H1 (cell line): ENCODE measurements at regions not wholly inside any gene's neighbourhood (a gene's known extent, or its start where the extent isn't known, plus 50 kb on each side); places are given as distances from the start of the nearest gene placed in this dataset.

Source experiments
- CTCF ChIA-PET: fragments of 300-600 bp; sonication (Branson Sonifier 250); formaldehyde crosslinking; loops from one replicate; lab custom pipeline; 2021; ENCODE audit not compliant: partially characterized antibody; lab: Charles Lee
- POLR2A ChIA-PET: fragments of 300-600 bp; sonication (Branson Sonifier 250); formaldehyde crosslinking; loops from one replicate; lab custom pipeline; 2021; ENCODE audit warnings: inconsistent platforms; ENCODE audit not compliant: partially characterized antibody; lab: Charles Lee
- DNase-seq, 2 experiments: peaks; one replicate each; pipeline versions ENCODE4 v3.0.0 to v3.0.0-alpha.2; 2010 to 2022; ENCODE audit warnings: low spot score in 2 of 2, low read depth in 1 of 2, mixed read lengths in 1 of 2
- FAIRE-seq: peaks from 2 replicates; lab custom pipeline; 2011; peaks lifted over from hg19 to GRCh38; lab: Jason Lieb, UNC
- H2AFZ ChIP-seq: 2 replicates; pipeline ENCODE4 v1.8.1; 2012; ENCODE audit warnings: low read length, inconsistent platforms
- H2AK5ac ChIP-seq: 2 replicates; pipeline ENCODE4 v1.6.1; 2013; ENCODE audit warnings: low read depth, low read length
- H2BK120ac ChIP-seq: replicated peaks from 2 replicates; pipeline ENCODE3; 2013; ENCODE audit warnings: low read depth, low read length, inconsistent platforms
- H2BK12ac ChIP-seq: 2 replicates; pipeline ENCODE4 v1.6.1; 2013; ENCODE audit warnings: low read depth, low read length
- H2BK15ac ChIP-seq: 2 replicates; pipeline ENCODE4 v1.6.1; 2013; ENCODE audit warnings: low read length
- H2BK20ac ChIP-seq: 2 replicates; pipeline ENCODE4 v1.6.1; 2013; ENCODE audit warnings: low read length
- H2BK5ac ChIP-seq: 2 replicates; pipeline ENCODE4 v1.6.1; 2013; ENCODE audit warnings: low read depth, low read length
- H3K14ac ChIP-seq: 2 replicates; pipeline ENCODE4 v1.6.1; 2013; ENCODE audit warnings: inconsistent platforms; ENCODE audit not compliant: insufficient read length
- H3K18ac ChIP-seq: 2 replicates; pipeline ENCODE4 v1.6.1; 2013; ENCODE audit warnings: low read length; ENCODE audit errors: extremely low read depth
- H3K23ac ChIP-seq: 2 replicates; pipeline ENCODE4 v1.6.1; 2013; ENCODE audit warnings: inconsistent platforms; ENCODE audit not compliant: insufficient read length
- H3K23me2 ChIP-seq: 2 replicates; pipeline ENCODE4 v1.6.1; 2013; ENCODE audit warnings: low read depth, low read length
- H3K27ac ChIP-seq: 2 replicates; pipeline ENCODE4 v1.6.1; 2011; ENCODE audit warnings: low read depth, low read length, inconsistent platforms
- H3K27me3 ChIP-seq, 4 experiments: replicated peaks in 1 of 4; 1 replicate in 1 of 4; 2 replicates in 3 of 4; pipeline versions ENCODE4 v1.6.1 to v1.8.1; 2011 to 2013; ENCODE audit warnings: low read length in 3 of 4, mild to moderate bottlenecking in 3 of 4, inconsistent platforms in 2 of 4, mixed read lengths in 2 of 4, moderate library complexity in 1 of 4; ENCODE audit not compliant: control insufficient read depth in 3 of 4, insufficient read depth in 3 of 4; ENCODE audit errors: extremely low read depth in 1 of 4
- H3K36me3 ChIP-seq, 4 experiments: 2 replicates each; pipeline versions ENCODE4 v1.6.1 to v1.8.1; 2011 to 2013; ENCODE audit warnings: mild to moderate bottlenecking in 4 of 4, low read length in 3 of 4, moderate library complexity in 2 of 4, control low read depth in 1 of 4, inconsistent platforms in 1 of 4; ENCODE audit not compliant: insufficient read depth in 4 of 4, control insufficient read depth in 2 of 4
- H3K4ac ChIP-seq: replicated peaks from 2 replicates; pipeline ENCODE3; 2013; ENCODE audit warnings: low read length, low read depth, mixed read lengths, inconsistent platforms; ENCODE audit not compliant: insufficient read length
- H3K4me1 ChIP-seq, 4 experiments: replicated peaks in 1 of 4; 1 replicate in 1 of 4; 2 replicates in 3 of 4; pipeline versions ENCODE4 v1.6.1 to v1.8.1; 2011 to 2013; ENCODE audit warnings: low read length in 3 of 4, inconsistent platforms in 2 of 4, mixed read lengths in 1 of 4; ENCODE audit not compliant: insufficient read depth in 4 of 4, control insufficient read depth in 3 of 4
- H3K4me2 ChIP-seq, 2 experiments: 2 replicates each; pipeline versions ENCODE4 v1.6.1 to v1.8.1; 2011 to 2013; ENCODE audit warnings: low read depth in 2 of 2, low read length in 2 of 2, control low read depth in 1 of 2, inconsistent platforms in 1 of 2, mild to moderate bottlenecking in 1 of 2; ENCODE audit not compliant: insufficient read depth in 1 of 2
- H3K4me3 ChIP-seq, 4 experiments: fragments of 200-600, 300-600 bp in 1 of 4; sonication (generic), shearing (Covaris generic), sonication (Bioruptor Twin) in 1 of 4; 2 replicates each; pipeline versions ENCODE4 v1.5.1 to v1.8.1; 2011 to 2016; ENCODE audit warnings: low read length in 4 of 4, low read depth in 3 of 4, control low read depth in 2 of 4, inconsistent platforms in 2 of 4, mild to moderate bottlenecking in 2 of 4, mixed read lengths in 1 of 4, moderate library complexity in 1 of 4; ENCODE audit not compliant: insufficient read depth in 2 of 4; ENCODE audit errors: extremely low read depth in 1 of 4
- H3K56ac ChIP-seq: replicated peaks from 2 replicates; pipeline ENCODE3; 2013; ENCODE audit warnings: low read depth, mild to moderate bottlenecking, mixed read lengths, low read length, inconsistent platforms; ENCODE audit not compliant: insufficient read length
- H3K79me1 ChIP-seq: 2 replicates; pipeline ENCODE4 v1.6.1; 2013; ENCODE audit warnings: low read depth, low read length, control low read depth
- H3K79me2 ChIP-seq, 2 experiments: 2 replicates each; pipeline versions ENCODE4 v1.6.1 to v1.8.1; 2012 to 2013; ENCODE audit warnings: low read length in 2 of 2, mild to moderate bottlenecking in 2 of 2, inconsistent platforms in 1 of 2; ENCODE audit not compliant: insufficient read depth in 2 of 2, control insufficient read depth in 1 of 2
- H3K9ac ChIP-seq, 4 experiments: replicated peaks in 1 of 4; 1 replicate in 1 of 4; 2 replicates in 3 of 4; pipeline versions ENCODE4 v1.6.1 to v1.8.1; 2011 to 2013; ENCODE audit warnings: low read depth in 3 of 4, low read length in 3 of 4, control low read depth in 2 of 4, mild to moderate bottlenecking in 2 of 4, moderate library complexity in 2 of 4, inconsistent platforms in 1 of 4; ENCODE audit errors: extremely low read depth in 1 of 4
- H3K9me3 ChIP-seq, 2 experiments: 2 replicates each; pipeline versions ENCODE4 v1.6.1 to v1.8.1; 2012 to 2013; ENCODE audit warnings: mild to moderate bottlenecking in 2 of 2, moderate library complexity in 2 of 2, control low read depth in 1 of 2, inconsistent platforms in 1 of 2, low read depth in 1 of 2, low read length in 1 of 2, mixed read lengths in 1 of 2; ENCODE audit not compliant: insufficient read depth in 2 of 2
- H4K20me1 ChIP-seq, 2 experiments: replicated peaks in 1 of 2; 2 replicates each; pipeline versions ENCODE3 to v1.8.1; 2011 to 2013; ENCODE audit warnings: inconsistent platforms in 2 of 2, low read length in 2 of 2, mild to moderate bottlenecking in 1 of 2; ENCODE audit not compliant: insufficient read depth in 2 of 2, control insufficient read depth in 1 of 2
- H4K5ac ChIP-seq: 2 replicates; pipeline ENCODE4 v1.6.1; 2013; ENCODE audit warnings: low read length, low read depth, mixed read lengths, inconsistent platforms; ENCODE audit not compliant: insufficient read length
- H4K8ac ChIP-seq: 2 replicates; pipeline ENCODE4 v1.8.0; 2013; ENCODE audit warnings: mild to moderate bottlenecking, moderate library complexity, low read length, inconsistent platforms; ENCODE audit not compliant: insufficient read depth; ENCODE audit errors: extremely low read depth
- H4K91ac ChIP-seq: replicated peaks from 2 replicates; pipeline ENCODE3; 2013; ENCODE audit warnings: low read length, mixed read lengths, inconsistent platforms; ENCODE audit not compliant: insufficient read length
- BACH1 ChIP-seq: IDR thresholded peaks from 2 replicates; pipeline ENCODE4 v1.6.1; 2012; ENCODE audit warnings: low read length, improper control_type of control experiment
- CTBP2 ChIP-seq: IDR thresholded peaks from 2 replicates; pipeline ENCODE4 v1.7.0; 2011; ENCODE audit warnings: borderline replicate concordance, mild to moderate bottlenecking, moderate library complexity, mixed read lengths, low read length; ENCODE audit not compliant: insufficient read depth, insufficient read length
- FOSL1 ChIP-seq: IDR thresholded peaks from 2 replicates; pipeline ENCODE4 v1.6.1; 2011; ENCODE audit warnings: mild to moderate bottlenecking, low read depth, low read length, moderate library complexity; ENCODE audit not compliant: insufficient read depth
- KDM5A ChIP-seq: fragments of 200-600 bp; IDR thresholded peaks from 2 replicates; pipeline ENCODE4 v1.7.1; 2012; ENCODE audit warnings: mild to moderate bottlenecking, low read length, inconsistent platforms, mixed read lengths
- RNF2 ChIP-seq: fragments of 200-900, 300-1000 bp; sonication (generic); IDR thresholded peaks from 2 replicates; pipeline ENCODE4 v1.7.1; 2016; ENCODE audit warnings: borderline replicate concordance, low read depth, mild to moderate bottlenecking, antibody characterized with exemption, low read length; ENCODE audit not compliant: poor library complexity, severe bottlenecking; ENCODE audit errors: missing control alignments
- SIRT6 ChIP-seq: IDR thresholded peaks from one replicate; pipeline ENCODE4 v1.7.1; 2012; ENCODE audit warnings: low read length, inconsistent platforms
- SP2 ChIP-seq: IDR thresholded peaks from 2 replicates; pipeline ENCODE4 v1.6.1; 2012; ENCODE audit warnings: mild to moderate bottlenecking, low read length, inconsistent platforms
- TBP ChIP-seq: IDR thresholded peaks from 2 replicates; pipeline ENCODE4 v1.6.1; 2011; ENCODE audit warnings: low read depth, low read length, improper control_type of control experiment
- WGBS, 2 experiments: shearing (Covaris generic) in 1 of 2; methylation state at CpG; one replicate each; pipeline versions ENCODE4 v1.1.6 to v1.1.7; 2013 to 2015; ENCODE audit warnings: low lambda C conversion rate in 2 of 2, mixed read lengths in 2 of 2, inconsistent platforms in 1 of 2, low coverage in 1 of 2, missing lambda C conversion rate in 1 of 2; ENCODE audit not compliant: insufficient replicate concordance in 2 of 2, insufficient coverage in 1 of 2, insufficient read length in 1 of 2; ENCODE audit errors: extremely low coverage in 1 of 2, missing lambda C conversion rate in 1 of 2; 5-methylcytosine and 5-hydroxymethylcytosine counted together

GRCh38 chr6:164561656-164562055 lies 747.7 kb downstream of the C6orf118 start:
- no peak overlapping the region for H2AFZ ChIP-seq
- H3K36me3 ChIP-seq = peaks cover 0 to 4% (median 0%) of the 10 kb centered on the region in 4 experiments; a peak in 3 of 8 replicates
- no peaks in the 10 kb centered on the region; the same call in 1 of the 2 replicates for H3K23me2 ChIP-seq
- H4K91ac ChIP-seq = no peak overlapping the region
- H3K4ac ChIP-seq = no peak overlapping the region
- H2BK5ac ChIP-seq = no peak overlapping the region
- no peaks in the 10 kb centered on the region for H4K20me1 ChIP-seq
- H2AK5ac ChIP-seq = no peak overlapping the region
- H3K9me3 ChIP-seq = peaks cover 24 to 26% of the 10 kb centered on the region in 2 experiments
- no peak overlapping the region for H3K27ac ChIP-seq
- H3K14ac ChIP-seq = no peak overlapping the region
- no peak overlapping the region for H2BK20ac ChIP-seq
- H3K18ac ChIP-seq = no peak overlapping the region
- no peak overlapping the region for H3K4me2 ChIP-seq
- H4K8ac ChIP-seq = no peak overlapping the region
- H3K9ac ChIP-seq = no peak overlapping the region
- no peaks in the 10 kb centered on the region for H3K79me2 ChIP-seq
- DNase-seq (no peak), FAIRE-seq (no peak)
- no peak overlapping the region for H2BK12ac ChIP-seq
- H3K4me3 ChIP-seq = no peak overlapping the region
- ChIA-PET CTCF (interaction anchor here (0.6 kb wide), 1 partner anchor 73 kb away, joined by 3 read pairs; no protein-coding TSS in a partner anchor), POLR2A (no interaction called here)
- no peak overlapping the region for H4K5ac ChIP-seq
- no peak overlapping the region for H3K23ac ChIP-seq
- 86% methylated on average over 1 of the region's 1 CpG; no CpG with 5 or more reads in 1 of the 2 experiments for WGBS, 2 experiments
- H2BK15ac ChIP-seq = no peak overlapping the region
- H2BK120ac ChIP-seq = no peak overlapping the region
- no peaks in the 10 kb centered on the region for H3K27me3 ChIP-seq
- no peak overlapping the region for H3K56ac ChIP-seq
- no peaks in the 10 kb centered on the region for H3K4me1 ChIP-seq
- H3K79me1 ChIP-seq = no peaks in the 10 kb centered on the region
- TF ChIP-seq SIRT6 (no peak), RNF2 (no peak), CTBP2 (no peak), BACH1 (no peak), FOSL1 (no peak), TBP (no peak), SP2 (no peak), KDM5A (no peak)
